Lung (tissue), 11 donors: ENCODE measurements at regions not wholly inside any gene's neighbourhood (a gene's known extent, or its start where the extent isn't known, plus 50 kb on each side); places are given as distances from the start of the nearest gene placed in this dataset.
"Not testable (repeated sequence)": the region's sequence is repeated elsewhere in the genome, so short reads cannot be mapped to it uniquely, and the experiment has no call there.

Source experiments
- ATAC-seq: fragments of 200-7000 bp; cut with Tn5 transposase; one replicate; pipeline ENCODE4 v1.9.1; 2020; ENCODE audit warnings: moderate number of reproducible peaks; ENCODE audit not compliant: insufficient read depth, low FRiP score
- DNase-seq, 3 donors: peaks; one replicate each; pipeline ENCODE4 v3.0.0-alpha.2; 2013 to 2017
- H3K27ac ChIP-seq, 2 donors: one replicate each; pipeline ENCODE4 v1.5.1; 2013; ENCODE audit warnings: mild to moderate bottlenecking in 2 of 2, moderate library complexity in 2 of 2, control low read depth in 1 of 2, inconsistent platforms in 1 of 2, low read depth in 1 of 2, low read length in 1 of 2
- H3K27me3 ChIP-seq, 3 donors: one replicate each; pipeline ENCODE4 v1.5.1; 2013; ENCODE audit warnings: low read length in 2 of 3; ENCODE audit not compliant: control insufficient read depth in 3 of 3, insufficient read depth in 3 of 3
- H3K36me3 ChIP-seq, 4 donors: one replicate each; pipeline ENCODE4 v1.5.1; 2013; ENCODE audit warnings: low read length in 4 of 4, mild to moderate bottlenecking in 1 of 4, moderate library complexity in 1 of 4; ENCODE audit not compliant: control insufficient read depth in 4 of 4, insufficient read depth in 4 of 4
- H3K4me1 ChIP-seq, 5 donors: one replicate each; pipeline ENCODE4 v1.5.1; 2013; ENCODE audit warnings: low read length in 5 of 5, mild to moderate bottlenecking in 2 of 5, moderate library complexity in 1 of 5; ENCODE audit not compliant: control insufficient read depth in 5 of 5, insufficient read depth in 5 of 5
- H3K4me3 ChIP-seq: one replicate; pipeline ENCODE4 v1.5.1; 2013; ENCODE audit warnings: mild to moderate bottlenecking, control low read depth, moderate library complexity
- H3K9ac ChIP-seq, 2 donors: one replicate each; pipeline ENCODE4 v1.5.1; 2013; ENCODE audit warnings: low read length in 2 of 2, control low read depth in 1 of 2; ENCODE audit not compliant: insufficient read depth in 1 of 2
- H3K9me3 ChIP-seq, 4 donors: one replicate each; pipeline ENCODE4 v1.5.1; 2013; ENCODE audit warnings: low read length in 3 of 4, mild to moderate bottlenecking in 1 of 4, moderate library complexity in 1 of 4; ENCODE audit not compliant: control insufficient read depth in 4 of 4, insufficient read depth in 3 of 4
- WGBS, 2 donors: extraction: QIAGEN DNeasy Blood & Tissue Kit; methylation state at CpG; one replicate each; pipeline ENCODE4 v1.1.7; 2013; 5-methylcytosine and 5-hydroxymethylcytosine counted together
- TF ChIP-seq, protein P1 (sequence below): IDR thresholded peaks from 2 replicates; pipeline ENCODE4 v1.5.1; 2012; ENCODE audit warnings: mild to moderate bottlenecking; ENCODE audit errors: control extremely low read depth, extremely low read depth
- donor health status: control.
- donor health status: control.
- donor health status: Bipolar disorder and iron deficiency.
- donor health status: healthy.
- donor health status: DM: yes; HTN: yes; CAD: no.

DNA sequence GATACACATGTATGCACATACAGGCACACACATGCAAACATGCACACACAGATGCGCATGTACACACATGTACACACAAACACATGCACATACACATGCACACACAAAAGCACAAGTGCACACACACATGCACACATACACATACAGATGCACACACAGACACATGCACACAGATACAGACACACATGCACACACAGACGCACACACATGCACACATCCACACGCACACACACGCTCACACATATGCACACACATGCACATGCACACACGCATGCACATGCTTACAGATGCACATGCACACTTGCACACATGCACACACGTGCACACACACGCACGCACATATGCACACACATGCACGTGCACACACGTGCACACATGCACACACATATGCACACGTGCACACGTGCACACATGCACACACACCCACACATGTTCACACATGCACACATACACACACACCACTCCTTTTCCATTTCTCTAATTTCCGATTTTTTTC, 283.8 kb upstream of the FRG2C start:
- Histone ChIP-seq H3K36me3 (no peaks in the 10 kb centered on the region), H3K9ac (no peak overlapping the region), H3K27ac (no peak overlapping the region), H3K4me1 (peaks cover 0 to 5% (median 0%) of the 10 kb centered on the region in 5 donors), H3K9me3 (peaks cover 0 to 2% (median 0%) of the 10 kb centered on the region in 4 donors), H3K4me3 (no peak overlapping the region), H3K27me3 (no peaks in the 10 kb centered on the region)
- 98% methylated on average over 13 of the region's 13 CpGs for WGBS, 2 donors
- DNase-seq (no peak), ATAC-seq (no peak)
- TF ChIP-seq, protein P1, sequence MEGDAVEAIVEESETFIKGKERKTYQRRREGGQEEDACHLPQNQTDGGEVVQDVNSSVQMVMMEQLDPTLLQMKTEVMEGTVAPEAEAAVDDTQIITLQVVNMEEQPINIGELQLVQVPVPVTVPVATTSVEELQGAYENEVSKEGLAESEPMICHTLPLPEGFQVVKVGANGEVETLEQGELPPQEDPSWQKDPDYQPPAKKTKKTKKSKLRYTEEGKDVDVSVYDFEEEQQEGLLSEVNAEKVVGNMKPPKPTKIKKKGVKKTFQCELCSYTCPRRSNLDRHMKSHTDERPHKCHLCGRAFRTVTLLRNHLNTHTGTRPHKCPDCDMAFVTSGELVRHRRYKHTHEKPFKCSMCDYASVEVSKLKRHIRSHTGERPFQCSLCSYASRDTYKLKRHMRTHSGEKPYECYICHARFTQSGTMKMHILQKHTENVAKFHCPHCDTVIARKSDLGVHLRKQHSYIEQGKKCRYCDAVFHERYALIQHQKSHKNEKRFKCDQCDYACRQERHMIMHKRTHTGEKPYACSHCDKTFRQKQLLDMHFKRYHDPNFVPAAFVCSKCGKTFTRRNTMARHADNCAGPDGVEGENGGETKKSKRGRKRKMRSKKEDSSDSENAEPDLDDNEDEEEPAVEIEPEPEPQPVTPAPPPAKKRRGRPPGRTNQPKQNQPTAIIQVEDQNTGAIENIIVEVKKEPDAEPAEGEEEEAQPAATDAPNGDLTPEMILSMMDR = no peak

GRCh38 chr3:75384016-75384415, 280.1 kb upstream of the FRG2C start:
- H3K4me3 ChIP-seq, H3K9me3 ChIP-seq, H3K9ac ChIP-seq, H3K36me3 ChIP-seq, ATAC-seq, H3K4me1 ChIP-seq, H3K27ac ChIP-seq, DNase-seq, H3K27me3 ChIP-seq: not testable (repeated sequence)
- WGBS, 2 donors = 87 to 93% methylated on average over 4 of the region's 4 CpGs

- H3K9me3 ChIP-seq, H3K27me3 ChIP-seq, H3K27ac ChIP-seq, H3K9ac ChIP-seq, ATAC-seq, H3K4me1 ChIP-seq, DNase-seq, H3K36me3 ChIP-seq, H3K4me3 ChIP-seq: not testable (repeated sequence)
- WGBS, 2 donors = 67 to 83% methylated on average over 4 to 5 of the region's 5 CpGs
Measured at GRCh38 chr3:75388486-75389124, 275.5 kb upstream of the FRG2C start.

GRCh38 chr3:75393288-75393694, 270.8 kb upstream of the FRG2C start:
- H3K4me3 ChIP-seq, H3K9me3 ChIP-seq, H3K9ac ChIP-seq, H3K36me3 ChIP-seq, ATAC-seq, H3K27me3 ChIP-seq, DNase-seq: not testable (repeated sequence)
- 44 to 73% methylated on average over 3 of the region's 3 CpGs for WGBS, 2 donors
- Histone ChIP-seq H3K4me1 (peaks cover 0 to 20% (median 0%) of the 10 kb centered on the region in 5 donors), H3K27ac (peak overlapping the region in 1 of 2 donors; percentile 67)

GRCh38 chr3:75394102-75394501, 270.0 kb upstream of the FRG2C start:
- not testable (repeated sequence) for H3K36me3 ChIP-seq, ATAC-seq
- peak; percentile 61 to 74 (median 65) for DNase-seq

GRCh38 chr3:75394562-75395360, 269.4 kb upstream of the FRG2C start:
- H3K27ac ChIP-seq = peak overlapping the region in 1 of 2 donors; percentile 56
- WGBS, 2 donors = 70 to 80% methylated on average over 15 of the region's 15 CpGs
- ATAC-seq = not testable (repeated sequence)

More at GRCh38 chr3:75394102-75394501, 270.0 kb upstream of the FRG2C start:
- not testable (repeated sequence) for H3K27ac ChIP-seq, H3K9me3 ChIP-seq, H3K4me3 ChIP-seq, H3K9ac ChIP-seq, H3K27me3 ChIP-seq
- peaks cover 0 to 20% (median 0%) of the 10 kb centered on the region in 5 donors for H3K4me1 ChIP-seq
- 72 to 80% methylated on average over 7 of the region's 7 CpGs for WGBS, 2 donors

More at GRCh38 chr3:75394562-75395360, 269.4 kb upstream of the FRG2C start:
- not testable (repeated sequence) for H3K27me3 ChIP-seq, H3K36me3 ChIP-seq, H3K9me3 ChIP-seq, H3K4me3 ChIP-seq, H3K9ac ChIP-seq
- peaks cover 0 to 20% (median 0%) of the 10 kb centered on the region in 5 donors for H3K4me1 ChIP-seq
- DNase-seq = peak; percentile 28 to 35 (median 35)
